ENCODE measurements at regions not wholly inside any gene's neighbourhood (a gene's known extent, or its start where the extent isn't known, plus 50 kb on each side); places are given as distances from the start of the nearest gene placed in this dataset.

DNA sequence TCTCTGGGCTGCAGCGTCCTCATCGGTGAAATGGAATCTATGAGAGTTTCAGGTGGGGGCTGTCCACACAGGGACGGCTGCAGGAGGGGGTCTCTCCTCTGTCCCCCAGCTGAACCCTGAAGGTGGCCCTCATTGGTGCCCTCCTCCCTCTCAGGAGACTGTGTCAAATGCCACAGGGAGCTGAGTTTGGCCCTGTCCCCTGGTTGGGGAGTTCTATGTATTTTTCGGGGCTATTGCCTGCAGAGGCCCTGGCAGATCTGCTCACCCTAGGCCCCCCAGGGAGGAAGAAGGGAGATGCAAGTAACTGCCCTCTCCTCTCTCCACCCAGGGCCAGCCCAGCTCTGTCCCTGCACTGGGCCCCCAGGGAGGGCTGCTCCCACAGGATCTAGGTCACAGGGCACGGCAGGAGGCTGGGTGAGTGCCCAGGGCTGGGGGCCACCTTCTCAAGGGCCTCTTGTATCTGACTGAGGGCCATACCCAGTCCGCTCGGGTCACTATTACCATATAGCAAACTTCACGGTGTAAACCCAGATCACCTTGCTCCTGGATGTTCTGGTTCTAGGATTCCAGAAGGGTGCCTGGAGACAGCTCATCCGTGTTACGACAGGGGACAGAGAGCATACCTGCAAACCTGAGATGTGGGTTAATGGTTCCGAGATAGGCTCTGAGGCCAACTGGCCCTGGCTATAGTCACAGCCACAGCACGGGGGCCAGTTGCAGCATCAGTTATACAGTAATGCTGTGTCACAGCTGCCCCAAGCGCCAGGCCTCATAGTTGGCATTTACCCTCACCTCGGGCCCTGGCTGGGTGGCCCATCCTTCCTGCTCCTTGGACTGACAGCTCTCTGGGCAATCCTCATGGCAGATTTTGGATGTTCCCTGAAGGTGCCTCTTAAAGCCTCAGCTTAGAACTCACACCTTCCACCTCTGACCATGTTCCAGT is 102.4 kb upstream of the PRR23E start:
- no peak for FAIRE-seq
- DNase-seq, result peak in 1 of 5 donors; percentile 66
- Histone ChIP-seq H3K36me3 (ENCODE audit: control insufficient read depth in 2 of 3, insufficient read depth in 3 of 3, low read length in 3 of 3) (no peaks in the 10 kb centered on the region), H3K4me1 (ENCODE audit: control insufficient read depth in 2 of 3, insufficient read depth in 2 of 3, low read depth in 1 of 3, low read length in 3 of 3) (no peaks in the 10 kb centered on the region), H3K27ac (ENCODE audit: low read depth in 2 of 2, low read length in 2 of 2) (no peak overlapping the region), H3K9me3 (ENCODE audit: control insufficient read depth in 2 of 3, insufficient read depth in 1 of 3, low read length in 3 of 3) (no peaks in the 10 kb centered on the region), H3K27me3 (ENCODE audit: control insufficient read depth, insufficient read depth, low read length) (no peaks in the 10 kb centered on the region), H3K4me3 (ENCODE audit: low read length in 3 of 3) (no peak overlapping the region), H3K9ac (ENCODE audit: low read length in 3 of 3) (no peak overlapping the region)
- intact Hi-C loops (cut with DNase I), result no loop called here
- TF ChIP-seq, protein P1, sequence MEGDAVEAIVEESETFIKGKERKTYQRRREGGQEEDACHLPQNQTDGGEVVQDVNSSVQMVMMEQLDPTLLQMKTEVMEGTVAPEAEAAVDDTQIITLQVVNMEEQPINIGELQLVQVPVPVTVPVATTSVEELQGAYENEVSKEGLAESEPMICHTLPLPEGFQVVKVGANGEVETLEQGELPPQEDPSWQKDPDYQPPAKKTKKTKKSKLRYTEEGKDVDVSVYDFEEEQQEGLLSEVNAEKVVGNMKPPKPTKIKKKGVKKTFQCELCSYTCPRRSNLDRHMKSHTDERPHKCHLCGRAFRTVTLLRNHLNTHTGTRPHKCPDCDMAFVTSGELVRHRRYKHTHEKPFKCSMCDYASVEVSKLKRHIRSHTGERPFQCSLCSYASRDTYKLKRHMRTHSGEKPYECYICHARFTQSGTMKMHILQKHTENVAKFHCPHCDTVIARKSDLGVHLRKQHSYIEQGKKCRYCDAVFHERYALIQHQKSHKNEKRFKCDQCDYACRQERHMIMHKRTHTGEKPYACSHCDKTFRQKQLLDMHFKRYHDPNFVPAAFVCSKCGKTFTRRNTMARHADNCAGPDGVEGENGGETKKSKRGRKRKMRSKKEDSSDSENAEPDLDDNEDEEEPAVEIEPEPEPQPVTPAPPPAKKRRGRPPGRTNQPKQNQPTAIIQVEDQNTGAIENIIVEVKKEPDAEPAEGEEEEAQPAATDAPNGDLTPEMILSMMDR (IDR thresholded peaks at IDR 0.05; ENCODE audit: borderline replicate concordance, extremely low read depth, insufficient read depth), result no peak

DNA sequence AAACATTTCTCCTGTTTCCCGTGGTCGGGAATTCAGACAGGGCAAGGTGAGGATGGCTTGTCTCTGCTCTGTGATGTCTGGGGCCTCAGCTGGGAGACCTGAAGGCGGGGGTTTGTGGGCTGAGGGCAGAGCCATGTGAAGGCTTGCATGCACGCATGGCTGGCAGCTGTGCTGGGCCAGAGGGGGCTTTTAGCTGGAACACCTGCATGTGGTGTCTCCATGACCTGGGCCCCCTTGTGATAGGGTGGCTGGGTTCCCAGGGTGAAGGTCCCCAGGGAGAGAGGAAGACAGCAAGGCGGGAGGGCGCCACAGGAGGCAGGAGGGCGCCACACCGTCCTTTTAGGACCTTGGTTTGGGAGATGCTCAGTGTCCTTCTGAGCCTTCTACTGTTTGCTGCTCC is 101.6 kb upstream of the PRR23E start:
- Histone ChIP-seq H3K9me3 (ENCODE audit: control insufficient read depth in 2 of 3, insufficient read depth in 1 of 3, low read length in 3 of 3) (no peaks in the 10 kb centered on the region), H3K9ac (ENCODE audit: low read length in 3 of 3) (no peak overlapping the region), H3K4me3 (ENCODE audit: low read length in 3 of 3) (no peak overlapping the region), H3K36me3 (ENCODE audit: control insufficient read depth in 2 of 3, insufficient read depth in 3 of 3, low read length in 3 of 3) (no peaks in the 10 kb centered on the region), H3K27me3 (ENCODE audit: control insufficient read depth, insufficient read depth, low read length) (no peaks in the 10 kb centered on the region), H3K4me1 (ENCODE audit: control insufficient read depth in 2 of 3, insufficient read depth in 2 of 3, low read depth in 1 of 3, low read length in 3 of 3) (no peaks in the 10 kb centered on the region), H3K27ac (ENCODE audit: low read depth in 2 of 2, low read length in 2 of 2) (no peak overlapping the region)
- intact Hi-C loops (cut with DNase I), result no loop called here
- FAIRE-seq, result no peak
- TF ChIP-seq, protein P1 (IDR thresholded peaks at IDR 0.05; ENCODE audit: borderline replicate concordance, extremely low read depth, insufficient read depth), result no peak
- peak in 1 of 5 donors; percentile 52 for DNase-seq

DNA sequence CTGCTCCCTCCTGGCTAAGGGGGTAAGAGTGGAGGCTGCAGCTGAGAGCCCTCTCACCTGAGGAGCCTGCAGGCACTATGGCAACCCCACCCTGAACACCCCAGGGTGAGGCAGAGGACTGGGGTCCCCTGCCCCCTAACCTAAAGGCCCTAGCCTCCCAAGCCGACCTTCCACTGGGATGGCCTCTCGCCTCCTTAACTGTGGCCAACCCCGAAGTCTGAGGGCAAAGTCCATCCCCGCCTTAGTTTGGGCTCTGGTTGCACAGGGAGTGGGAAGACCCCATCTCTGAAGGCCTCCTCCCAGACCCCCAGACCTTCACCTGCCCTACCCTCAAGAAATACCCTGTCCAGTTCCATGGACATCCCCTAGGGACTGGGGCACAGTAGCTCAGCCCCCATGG is 100.6 kb upstream of the PRR23E start:
- intact Hi-C loops (cut with DNase I), result no loop called here
- DNase-seq (peak in 1 of 5 donors; percentile 29), FAIRE-seq (no peak)
- no peak overlapping the region for H3K4me3 ChIP-seq (ENCODE audit: low read length in 3 of 3)
- no peaks in the 10 kb centered on the region for H3K27me3 ChIP-seq (ENCODE audit: control insufficient read depth, insufficient read depth, low read length)
- H3K9ac ChIP-seq (ENCODE audit: low read length in 3 of 3), result no peak overlapping the region
- H3K4me1 ChIP-seq (ENCODE audit: control insufficient read depth in 2 of 3, insufficient read depth in 2 of 3, low read depth in 1 of 3, low read length in 3 of 3), result no peaks in the 10 kb centered on the region
- no peak overlapping the region for H3K27ac ChIP-seq (ENCODE audit: low read depth in 2 of 2, low read length in 2 of 2)
- H3K9me3 ChIP-seq (ENCODE audit: control insufficient read depth in 2 of 3, insufficient read depth in 1 of 3, low read length in 3 of 3), result no peaks in the 10 kb centered on the region
- H3K36me3 ChIP-seq (ENCODE audit: control insufficient read depth in 2 of 3, insufficient read depth in 3 of 3, low read length in 3 of 3), result no peaks in the 10 kb centered on the region
- TF ChIP-seq, protein P1 (IDR thresholded peaks at IDR 0.05; ENCODE audit: borderline replicate concordance, extremely low read depth, insufficient read depth), result no peak

Data from kidney (tissue), 13 donors.